Mesenchymal stem cell (in vitro differentiated cells and primary cell): ENCODE measurements at regions not wholly inside any gene's neighbourhood (a gene's known extent, or its start where the extent isn't known, plus 50 kb on each side); places are given as distances from the start of the nearest gene placed in this dataset.
A peak's percentile ranks its signal among the peaks of the same experiment; 100 is the strongest.

ENCODE experiments used
- DNase-seq: peaks from one replicate; pipeline ENCODE4 v3.0.0-alpha.2; 2013
- H2AFZ ChIP-seq: one replicate; pipeline ENCODE4 v1.6.1; 2013; ENCODE audit warnings: low read depth, mild to moderate bottlenecking, control low read depth, inconsistent platforms, low read length, moderate library complexity
- H2AK5ac ChIP-seq: 2 replicates; pipeline ENCODE4 v1.6.1; 2013; ENCODE audit warnings: low read length, moderate library complexity, mild to moderate bottlenecking, inconsistent platforms; ENCODE audit not compliant: severe bottlenecking
- H2BK120ac ChIP-seq: one replicate; pipeline ENCODE4 v1.6.1; 2013; ENCODE audit warnings: low read depth, mild to moderate bottlenecking, inconsistent platforms, low read length, moderate library complexity
- H2BK12ac ChIP-seq, 2 experiments: one replicate each; pipeline ENCODE4 v1.6.1; 2013; ENCODE audit warnings: inconsistent platforms in 2 of 2, low read length in 2 of 2, mild to moderate bottlenecking in 2 of 2, moderate library complexity in 2 of 2, control low read depth in 1 of 2
- H2BK15ac ChIP-seq: one replicate; pipeline ENCODE4 v1.6.1; 2013; ENCODE audit warnings: mild to moderate bottlenecking, low read depth, inconsistent platforms; ENCODE audit not compliant: poor library complexity, severe bottlenecking
- H2BK5ac ChIP-seq: 2 replicates; pipeline ENCODE4 v1.6.1; 2013; ENCODE audit warnings: low read depth, mild to moderate bottlenecking, low read length, control low read depth, inconsistent platforms; ENCODE audit not compliant: poor library complexity, severe bottlenecking
- H3K14ac ChIP-seq, 2 experiments: one replicate each; pipeline ENCODE4 v1.6.1; 2013; ENCODE audit warnings: inconsistent platforms in 2 of 2, low read length in 2 of 2, control low read depth in 1 of 2, mild to moderate bottlenecking in 1 of 2, moderate library complexity in 1 of 2
- H3K18ac ChIP-seq, 2 experiments: one replicate each; pipeline ENCODE4 v1.6.1; 2013; ENCODE audit warnings: inconsistent platforms in 2 of 2, low read length in 2 of 2, control low read depth in 1 of 2, low read depth in 1 of 2, mild to moderate bottlenecking in 1 of 2
- H3K23ac ChIP-seq, 2 experiments: one replicate each; pipeline ENCODE4 v1.6.1; 2013; ENCODE audit warnings: inconsistent platforms in 2 of 2, low read length in 2 of 2, mild to moderate bottlenecking in 2 of 2, moderate library complexity in 2 of 2, control low read depth in 1 of 2
- H3K27ac ChIP-seq: 2 replicates; pipeline ENCODE4 v1.5.1; 2013; ENCODE audit warnings: mild to moderate bottlenecking, moderate library complexity, low read length, control low read depth, inconsistent platforms; ENCODE audit not compliant: poor library complexity, severe bottlenecking
- H3K27me3 ChIP-seq, 2 experiments: 2 replicates each; pipeline versions ENCODE4 v1.6.1 to v1.7.0; 2013; ENCODE audit warnings: low read length in 2 of 2, mild to moderate bottlenecking in 2 of 2, moderate library complexity in 2 of 2, control low read depth in 1 of 2, inconsistent platforms in 1 of 2; ENCODE audit not compliant: control insufficient read depth in 1 of 2, insufficient read depth in 1 of 2
- H3K36me3 ChIP-seq, 2 experiments: 2 replicates each; pipeline versions ENCODE4 v1.6.1 to v1.7.0; 2013; ENCODE audit warnings: low read length in 2 of 2, control low read depth in 1 of 2, inconsistent platforms in 1 of 2, low read depth in 1 of 2, mild to moderate bottlenecking in 1 of 2; ENCODE audit not compliant: insufficient read depth in 2 of 2, control insufficient read depth in 1 of 2
- H3K4ac ChIP-seq, 2 experiments: one replicate each; pipeline ENCODE4 v1.6.1; 2013; ENCODE audit warnings: inconsistent platforms in 2 of 2, low read length in 2 of 2, mild to moderate bottlenecking in 2 of 2, moderate library complexity in 2 of 2, control low read depth in 1 of 2, low read depth in 1 of 2
- H3K4me1 ChIP-seq: 2 replicates; pipeline ENCODE4 v1.6.1; 2013; ENCODE audit warnings: low read depth, low read length, control low read depth; ENCODE audit not compliant: control insufficient read depth, insufficient read depth
- H3K4me2 ChIP-seq: 2 replicates; pipeline ENCODE4 v1.6.1; 2013; ENCODE audit warnings: low read length, mild to moderate bottlenecking, inconsistent platforms; ENCODE audit not compliant: poor library complexity, severe bottlenecking
- H3K4me3 ChIP-seq, 2 experiments: 2 replicates each; pipeline versions ENCODE4 v1.5.1 to v1.7.0; 2013; ENCODE audit warnings: low read length in 2 of 2, mild to moderate bottlenecking in 2 of 2, control low read depth in 1 of 2, low read depth in 1 of 2; ENCODE audit not compliant: insufficient read depth in 1 of 2
- H3K79me1 ChIP-seq: replicated peaks from 2 replicates; pipeline ENCODE4 v1.6.1; 2013; ENCODE audit warnings: mild to moderate bottlenecking, control low read depth, low read length, inconsistent platforms; ENCODE audit not compliant: poor library complexity, severe bottlenecking
- H3K9ac ChIP-seq: 2 replicates; pipeline ENCODE4 v1.7.0; 2013; ENCODE audit warnings: mild to moderate bottlenecking, low read length, moderate library complexity
- H3K9me3 ChIP-seq: 2 replicates; pipeline ENCODE4 v1.7.0; 2013; ENCODE audit warnings: mild to moderate bottlenecking, low read length; ENCODE audit not compliant: control insufficient read depth
- H4K8ac ChIP-seq: one replicate; pipeline ENCODE4 v1.6.1; 2013; ENCODE audit warnings: inconsistent platforms, mild to moderate bottlenecking, low read length, moderate library complexity
- H4K91ac ChIP-seq: one replicate; pipeline ENCODE4 v1.6.1; 2013; ENCODE audit warnings: mild to moderate bottlenecking, low read length, inconsistent platforms
- WGBS: methylation state at CpG from one replicate; pipeline ENCODE4 v1.1.7; 2013; ENCODE audit warnings: mixed read lengths; 5-methylcytosine and 5-hydroxymethylcytosine counted together

- H4K8ac ChIP-seq, result no peak overlapping the region
- no peaks in the 10 kb centered on the region for H3K27me3 ChIP-seq
- 100% methylated on average over 1 of the region's 2 CpGs for WGBS
- no peak overlapping the region for H2BK5ac ChIP-seq
- H4K91ac ChIP-seq, result no peak overlapping the region
- H3K4me1 ChIP-seq, result no peaks in the 10 kb centered on the region
- no peak overlapping the region for H3K4ac ChIP-seq
- H3K23ac ChIP-seq, result no peak overlapping the region
- no peak overlapping the region for H3K4me2 ChIP-seq
- H3K9me3 ChIP-seq, result peaks cover 9% of the 10 kb centered on the region
- no peak overlapping the region for H2AK5ac ChIP-seq
- no peak overlapping the region for H2BK120ac ChIP-seq
- no peak overlapping the region for H3K14ac ChIP-seq
- no peak overlapping the region for H2AFZ ChIP-seq
- no peak overlapping the region for H3K9ac ChIP-seq
- H3K27ac ChIP-seq, result no peak overlapping the region
- no peak overlapping the region for H3K4me3 ChIP-seq
- H2BK15ac ChIP-seq, result no peak overlapping the region
- H3K36me3 ChIP-seq, result no peaks in the 10 kb centered on the region
- peak; percentile 7 for DNase-seq
- H3K18ac ChIP-seq, result no peak overlapping the region
- H2BK12ac ChIP-seq, result no peak overlapping the region
- no peaks in the 10 kb centered on the region for H3K79me1 ChIP-seq
These were observed 1233.9 kb upstream of the ALCAM start for GRCh38 chr3:104132566-104133403.

GRCh38 chr3:104133630-104134029, 1233.1 kb upstream of the ALCAM start:
- Histone ChIP-seq H2AK5ac (no peak overlapping the region), H2BK5ac (no peak overlapping the region), H3K18ac (no peak overlapping the region), H3K9me3 (peaks cover 9% of the 10 kb centered on the region), H2AFZ (no peak overlapping the region), H3K4me1 (no peaks in the 10 kb centered on the region), H4K91ac (no peak overlapping the region), H3K27ac (no peak overlapping the region), H2BK15ac (no peak overlapping the region), H3K4me2 (no peak overlapping the region), H3K4ac (no peak overlapping the region), H3K36me3 (no peaks in the 10 kb centered on the region), H3K79me1 (no peaks in the 10 kb centered on the region), H4K8ac (no peak overlapping the region), H3K23ac (no peak overlapping the region), H3K4me3 (no peak overlapping the region), H3K14ac (no peak overlapping the region), H3K9ac (no peak overlapping the region), H2BK120ac (no peak overlapping the region), H3K27me3 (no peaks in the 10 kb centered on the region), H2BK12ac (no peak overlapping the region)
- no peak for DNase-seq
- 87% methylated on average over 5 of the region's 5 CpGs for WGBS

- H3K23ac ChIP-seq, result no peak overlapping the region
These were observed 1229.6 kb upstream of the ALCAM start for GRCh38 chr3:104137116-104137515.

GRCh38 chr3:104145164-104145563, 1221.5 kb upstream of the ALCAM start:
- Histone ChIP-seq H2BK15ac (no peak overlapping the region), H3K14ac (no peak overlapping the region), H3K23ac (no peak overlapping the region), H4K91ac (no peak overlapping the region), H3K4me3 (no peak overlapping the region), H2AFZ (no peak overlapping the region), H3K79me1 (no peaks in the 10 kb centered on the region), H2BK5ac (no peak overlapping the region), H4K8ac (no peak overlapping the region), H2BK120ac (no peak overlapping the region), H3K36me3 (no peaks in the 10 kb centered on the region), H3K4ac (no peak overlapping the region), H3K4me1 (no peaks in the 10 kb centered on the region), H3K9me3 (no peaks in the 10 kb centered on the region), H3K4me2 (no peak overlapping the region), H2AK5ac (no peak overlapping the region), H3K9ac (no peak overlapping the region), H3K18ac (no peak overlapping the region), H2BK12ac (no peak overlapping the region), H3K27me3 (no peaks in the 10 kb centered on the region), H3K27ac (no peak overlapping the region)
- no peak for DNase-seq

More at GRCh38 chr3:104137116-104137515, 1229.6 kb upstream of the ALCAM start:
- H3K4me2 ChIP-seq, result no peak overlapping the region
- DNase-seq, result no peak
- no peak overlapping the region for H2AK5ac ChIP-seq
- no peak overlapping the region for H4K8ac ChIP-seq
- no peak overlapping the region for H4K91ac ChIP-seq
- no peaks in the 10 kb centered on the region for H3K79me1 ChIP-seq
- H2BK12ac ChIP-seq, result no peak overlapping the region
- 94% methylated on average over 4 of the region's 4 CpGs for WGBS
- no peaks in the 10 kb centered on the region for H3K4me1 ChIP-seq
- H3K27me3 ChIP-seq, result no peaks in the 10 kb centered on the region
- no peak overlapping the region for H3K4ac ChIP-seq
- no peaks in the 10 kb centered on the region for H3K36me3 ChIP-seq
- H2BK5ac ChIP-seq, result no peak overlapping the region
- H3K27ac ChIP-seq, result no peak overlapping the region
- no peak overlapping the region for H3K18ac ChIP-seq
- H2BK120ac ChIP-seq, result no peak overlapping the region
- H3K9ac ChIP-seq, result no peak overlapping the region
- no peak overlapping the region for H2AFZ ChIP-seq
- no peak overlapping the region for H3K14ac ChIP-seq
- no peak overlapping the region for H3K4me3 ChIP-seq
- H2BK15ac ChIP-seq, result no peak overlapping the region
- no peaks in the 10 kb centered on the region for H3K9me3 ChIP-seq
